GM19035 (cell line): ENCODE measurements at regions not wholly inside any gene's neighbourhood (a gene's known extent, or its start where the extent isn't known, plus 50 kb on each side); places are given as distances from the start of the nearest gene placed in this dataset.
A peak's percentile ranks its signal among the peaks of the same experiment; 100 is the strongest.

Source experiments
- ATAC-seq: cut with Tn5 transposase; IDR thresholded peaks from one replicate; pipeline ENCODE4 v1.9.1; 2021; ENCODE audit not compliant: unreplicated experiment

DNA sequence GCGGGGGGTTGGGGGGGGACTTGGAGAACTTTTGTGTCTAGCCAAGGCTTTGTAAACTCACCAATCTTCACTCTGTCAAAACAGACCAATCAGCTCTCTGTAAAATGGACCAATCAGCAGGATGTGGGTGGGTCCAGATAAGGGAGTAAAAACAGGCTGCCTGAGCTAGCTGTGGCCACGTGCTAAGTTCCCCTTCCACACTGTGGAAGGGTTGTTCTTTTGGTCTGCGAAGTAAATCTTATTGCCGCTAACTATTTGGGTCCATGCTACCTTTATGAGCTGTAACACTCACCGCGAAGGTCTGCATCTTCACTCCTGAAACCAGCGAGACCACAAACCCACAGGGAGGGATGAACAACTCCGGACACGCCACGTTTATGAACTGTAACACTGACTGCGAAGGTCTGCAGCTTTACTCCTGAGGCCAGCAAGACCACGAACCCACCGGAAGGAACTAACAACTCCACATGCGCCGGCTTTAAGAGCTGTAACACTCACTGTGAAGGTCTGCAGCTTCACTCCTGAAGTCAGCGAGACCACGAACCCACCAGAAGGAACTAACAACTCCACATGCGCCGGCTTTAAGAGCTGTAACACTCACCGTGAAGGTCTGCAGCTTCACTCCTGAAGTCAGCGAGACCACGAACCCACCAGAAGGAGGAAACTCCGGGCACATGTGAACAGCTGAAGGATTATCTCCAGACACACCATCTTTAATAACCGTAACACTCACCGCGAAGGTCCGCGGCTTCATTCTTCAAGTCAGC is 186.6 kb downstream of the ID4 start:
- peak; percentile 73 for ATAC-seq

DNA sequence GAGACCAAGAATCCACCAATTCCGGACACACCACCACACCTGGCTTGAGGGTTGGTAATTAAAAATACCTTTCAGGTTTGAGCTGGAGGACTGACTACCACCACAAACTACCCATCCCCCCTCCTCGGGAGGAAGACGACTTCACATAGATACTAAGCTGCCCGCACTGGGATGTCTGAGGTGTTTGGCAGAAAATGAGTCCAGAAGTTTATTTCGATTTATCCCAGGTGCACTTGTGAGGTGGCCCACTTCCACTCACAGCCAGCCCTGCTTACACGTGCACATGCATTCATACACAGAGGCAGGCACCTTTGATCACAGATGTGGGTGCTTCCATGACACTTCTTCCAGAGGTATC is 187.1 kb downstream of the ID4 start:
- no peak for ATAC-seq

DNA sequence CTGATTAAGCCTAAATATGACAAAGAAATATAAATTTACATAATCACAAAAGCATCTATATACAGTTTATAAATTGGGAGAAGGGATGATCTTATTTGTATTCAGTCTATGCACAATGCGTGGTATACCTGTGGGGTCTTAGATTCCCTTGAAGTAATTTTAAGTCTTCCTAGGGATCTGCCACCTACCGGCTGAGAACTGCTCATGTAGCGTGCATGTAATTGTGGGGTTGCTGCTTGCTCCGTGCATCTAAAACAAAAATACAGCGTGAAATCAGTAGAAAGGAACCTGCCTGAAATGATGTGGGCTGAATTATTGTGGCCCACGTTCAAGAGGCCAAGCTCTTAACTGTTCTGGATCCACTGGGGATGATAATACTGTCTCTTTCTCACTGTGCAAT is 187.3 kb downstream of the MBOAT1 start:
- ATAC-seq: no peak

DNA sequence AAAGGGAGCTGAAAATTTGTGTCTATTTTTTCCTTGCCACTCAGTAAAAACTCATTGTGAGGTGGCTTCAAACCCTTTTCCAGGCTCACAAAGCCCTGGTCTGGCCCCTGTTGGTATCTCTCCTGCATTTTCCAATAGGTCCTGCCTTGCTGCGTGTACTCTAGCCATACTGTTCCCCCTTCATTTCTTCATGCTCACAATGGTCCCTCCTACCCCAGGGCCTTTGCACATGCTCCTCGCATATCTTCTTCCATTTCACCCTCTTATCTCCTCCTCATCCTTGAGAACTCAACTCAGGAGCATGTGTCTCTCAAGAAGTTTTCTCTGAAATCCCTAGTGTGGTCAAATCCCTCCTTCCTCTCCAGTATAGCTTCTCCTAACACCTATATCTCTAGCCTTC is 186.6 kb downstream of the MBOAT1 start:
- ATAC-seq: no peak

DNA sequence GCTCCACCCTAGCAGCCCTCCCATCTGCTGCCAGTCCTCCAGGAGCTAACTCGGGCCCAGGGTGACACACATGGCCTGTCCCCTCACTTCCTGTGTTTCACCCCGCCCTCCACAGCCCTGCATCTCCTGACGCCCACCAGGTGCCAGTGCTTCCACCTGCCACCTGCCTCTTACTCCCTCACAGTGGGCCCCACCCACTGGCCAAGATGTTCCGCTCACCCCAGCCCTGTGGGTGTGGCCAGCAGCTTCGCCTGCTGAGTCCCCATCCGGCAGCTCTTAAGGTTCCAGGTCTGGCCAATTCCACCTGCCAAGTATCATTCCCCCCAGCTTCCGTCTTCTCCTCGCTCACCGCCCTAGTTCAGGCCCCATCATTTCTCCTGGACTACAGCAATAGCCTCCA is 184.1 kb downstream of the MBOAT1 start:
- ATAC-seq: no peak

DNA sequence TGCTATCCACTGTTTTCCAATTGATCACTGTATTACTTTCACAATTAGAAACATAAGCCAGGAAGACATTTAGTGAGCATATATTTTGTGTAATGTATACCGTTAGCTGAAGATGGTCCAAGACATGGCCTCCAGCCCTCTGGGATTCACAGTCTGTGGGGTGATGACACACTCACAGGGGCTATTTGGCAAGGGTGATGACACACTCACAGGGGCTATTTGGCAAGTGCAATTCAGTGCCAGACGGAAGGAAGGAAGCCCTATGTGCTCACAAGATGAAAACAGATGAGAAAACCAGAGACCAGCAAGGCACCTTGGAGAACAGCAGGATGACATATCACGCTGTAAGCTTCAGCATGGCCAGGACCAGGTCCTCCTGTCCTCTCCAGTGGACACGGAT is 183.7 kb downstream of the MBOAT1 start:
- ATAC-seq: no peak

DNA sequence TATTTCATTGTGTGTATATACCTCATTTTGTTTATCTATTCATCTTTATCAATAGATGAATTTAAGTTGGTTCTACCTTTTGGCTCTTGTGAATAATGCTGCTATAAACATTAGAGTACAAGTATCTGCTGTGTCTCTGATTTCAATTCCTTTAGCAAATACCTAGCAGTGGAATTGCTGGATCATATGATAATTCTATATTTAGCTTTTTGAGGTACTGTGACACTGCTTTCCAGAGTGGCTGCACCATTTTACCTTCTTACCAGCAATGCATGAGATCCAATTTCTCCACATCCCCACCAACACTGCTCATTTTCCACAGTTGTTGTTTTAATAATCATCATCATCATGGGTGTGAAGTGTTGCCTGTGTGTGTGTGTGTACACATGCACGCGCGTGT is 182.3 kb downstream of the MBOAT1 start:
- no peak for ATAC-seq

DNA sequence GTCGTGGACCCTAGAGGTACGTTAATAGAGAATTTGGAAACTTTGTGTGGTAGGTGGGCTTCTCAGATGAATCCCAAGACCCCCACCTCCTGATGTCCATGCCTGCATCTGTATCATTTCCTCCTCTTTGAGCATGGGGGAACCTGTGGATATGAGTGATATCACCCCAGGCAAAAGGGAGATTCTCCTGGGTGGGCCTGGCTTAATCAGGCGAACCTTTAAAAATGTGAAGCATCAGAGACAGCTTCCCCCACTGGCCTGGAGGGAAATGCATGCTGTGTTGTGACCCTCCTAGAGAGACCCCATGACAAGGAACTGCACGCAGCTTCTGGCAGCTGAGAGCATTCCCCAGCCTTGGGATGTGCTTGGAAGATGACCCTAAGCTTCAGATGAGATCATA is 180.9 kb downstream of the MBOAT1 start:
- no peak for ATAC-seq

DNA sequence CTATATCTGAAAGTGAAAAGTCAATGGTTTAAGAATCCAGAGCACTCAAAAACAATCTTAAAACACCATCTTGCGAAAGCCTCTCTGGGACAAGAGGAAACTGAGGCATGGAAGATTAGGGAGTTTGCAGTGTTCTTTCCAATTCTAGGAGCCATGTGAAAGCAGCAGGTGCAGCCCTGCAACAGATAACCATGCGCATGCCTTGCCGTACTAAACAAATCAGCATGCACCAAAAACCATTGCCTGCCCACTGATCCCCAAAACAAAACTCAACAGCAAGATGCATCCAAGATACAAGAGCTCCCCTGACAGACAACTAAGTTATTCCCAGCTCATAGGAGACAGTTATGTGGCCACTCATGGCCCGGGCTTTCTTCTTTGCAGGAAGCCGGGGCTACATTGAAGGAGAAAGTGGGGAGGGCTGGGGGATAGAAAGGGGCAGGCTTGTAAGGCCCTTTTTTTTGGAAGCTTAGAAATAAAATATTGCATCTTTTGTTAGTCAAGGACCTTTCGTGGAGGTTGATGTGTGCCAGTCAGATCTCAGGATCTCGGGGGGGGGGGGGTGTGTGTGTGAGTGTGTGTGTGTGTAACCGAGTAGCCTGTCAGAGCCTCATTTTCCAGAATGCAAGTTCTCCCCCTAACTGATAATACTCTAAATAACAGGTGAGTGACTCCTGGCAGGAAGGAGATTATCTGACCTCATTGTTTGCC is 178.4 kb downstream of the MBOAT1 start:
- ATAC-seq: no peak

DNA sequence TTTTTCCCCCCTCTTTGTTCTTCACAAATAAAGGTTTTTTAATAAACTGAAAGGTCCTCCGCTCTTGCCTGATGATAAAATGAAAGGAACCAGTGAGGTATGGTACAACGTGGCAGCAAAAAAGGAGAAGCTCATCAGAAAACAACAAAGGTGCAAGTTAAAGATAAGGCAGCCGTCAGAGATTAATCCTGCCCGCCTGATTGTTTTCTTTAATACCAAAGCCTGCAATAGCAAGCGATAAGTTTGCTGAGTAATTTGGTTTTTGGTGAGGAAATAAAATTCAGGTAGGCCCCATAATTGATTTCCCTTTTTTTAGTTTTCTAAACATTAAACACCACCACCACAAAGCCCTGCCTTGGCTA is 177.9 kb downstream of the MBOAT1 start:
- ATAC-seq: no peak

DNA sequence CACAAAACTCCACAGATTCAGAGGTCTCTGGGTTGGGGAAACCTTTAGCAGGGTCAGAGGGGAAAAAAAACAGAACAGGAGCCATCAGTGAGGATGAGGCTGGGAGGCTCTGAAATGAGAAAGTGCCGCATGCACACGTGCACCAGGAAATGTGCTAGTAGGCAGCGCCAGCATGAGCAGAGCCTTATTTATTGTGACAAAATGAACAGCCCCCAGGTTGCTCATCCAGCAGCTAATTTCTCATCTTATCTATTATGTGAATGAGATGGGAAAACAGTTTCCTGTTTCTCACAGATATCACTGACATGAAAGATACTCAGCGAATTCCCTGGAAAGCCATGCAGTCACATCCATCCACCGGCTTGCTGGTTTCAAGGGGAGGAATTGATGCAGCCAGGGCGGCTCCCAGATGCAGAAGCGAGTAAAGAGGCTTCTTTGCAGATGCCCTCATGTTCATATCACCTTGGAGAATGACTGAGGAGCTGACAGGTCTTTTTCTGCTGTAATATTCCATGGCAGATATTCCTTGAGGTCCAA is 176.1 kb downstream of the MBOAT1 start:
- ATAC-seq: no peak

DNA sequence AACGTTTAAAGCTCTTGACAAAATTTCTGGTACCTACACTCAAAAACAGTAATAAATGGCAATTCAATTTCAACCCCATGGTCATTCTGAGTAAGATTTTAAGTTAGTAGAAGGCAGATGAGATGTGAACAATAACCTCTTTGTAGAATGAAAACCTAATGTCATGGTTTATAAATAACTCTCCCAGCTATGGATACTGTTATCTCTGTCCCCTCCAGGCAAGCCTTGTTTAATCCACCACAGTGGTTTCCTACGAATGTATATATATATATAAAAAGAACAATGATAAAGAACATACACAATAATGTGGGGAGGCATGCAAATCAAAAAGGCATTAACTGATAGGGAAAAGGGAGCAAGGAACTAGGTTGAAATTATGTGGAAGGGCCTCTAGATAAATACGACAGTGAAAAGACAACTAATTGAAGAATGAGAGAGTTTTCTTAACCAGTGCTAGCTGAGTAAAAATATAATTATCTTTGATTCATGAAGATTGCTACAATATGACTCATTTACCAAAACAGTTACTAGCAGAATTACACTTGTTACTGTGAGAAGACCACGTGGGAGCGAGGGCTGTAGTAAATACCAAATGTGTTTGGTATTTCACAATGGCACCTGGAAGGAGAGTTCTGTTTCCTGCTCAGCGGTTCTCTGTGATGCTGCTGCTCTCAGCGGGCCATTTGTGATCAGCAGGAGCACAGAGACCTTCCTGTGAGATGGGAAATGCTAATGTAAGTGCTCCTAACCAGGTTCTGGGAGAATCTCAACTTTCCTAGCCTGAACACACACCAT is 173.7 kb downstream of the MBOAT1 start:
- ATAC-seq: no peak

DNA sequence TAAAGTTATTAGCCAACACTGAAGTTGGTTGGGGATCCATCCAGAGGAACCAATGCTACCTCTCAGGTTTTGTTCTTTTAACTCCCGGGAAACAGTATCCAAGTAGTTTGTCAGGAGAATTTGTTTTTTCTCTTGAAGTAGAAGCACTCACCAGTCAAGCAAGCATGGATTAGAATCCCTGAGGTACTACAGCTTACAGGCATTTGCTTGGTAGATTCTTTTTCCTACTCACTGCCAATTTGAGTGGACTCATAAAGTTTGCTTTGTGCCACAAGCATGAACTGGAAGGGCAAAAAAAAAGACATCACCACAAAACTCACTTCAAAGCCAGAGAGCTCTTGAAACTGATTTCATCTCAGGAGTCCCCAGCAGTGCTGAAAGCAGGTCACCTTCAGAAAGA is 167.4 kb downstream of the MBOAT1 start:
- ATAC-seq: no peak
